K562 (cell line): ENCODE measurements at regions not wholly inside any gene's neighbourhood (a gene's known extent, or its start where the extent isn't known, plus 50 kb on each side); places are given as distances from the start of the nearest gene placed in this dataset.

ENCODE experiments used
- ATAC-seq: fragments of 200-7000 bp; cut with Tn5 transposase; 3 replicates; pipeline ENCODE4 v1.9.1; 2020; ENCODE audit warnings: moderate library complexity
- BruUV-seq: library from RNA; stranded (reverse); fragments of 400-500 nt; replicated peaks from 2 replicates; lab custom pipeline; 2021; lab: Mats Ljungman, UMichigan
- CTCF ChIA-PET: fragments of 300-600 bp; formaldehyde crosslinking; extraction: SDS; loops from one replicate; lab custom pipeline; 2021; ENCODE audit warnings: low intra/inter-chr PET ratio; lab: Yijun Ruan, JAX
- POLR2A ChIA-PET: fragments of 300-600, 350-650 bp; sonication (Branson Sonifier 250); formaldehyde crosslinking; extraction: SDS; loops from one replicate; lab custom pipeline; 2021; ENCODE audit warnings: antibody characterized with exemption, inconsistent platforms; lab: Yijun Ruan, JAX
- DNase-seq, 4 experiments: peaks; one replicate each; pipeline versions ENCODE4 v3.0.0 to v3.0.0-alpha.2; 2011 to 2018; ENCODE audit warnings: low spot score in 3 of 4, mixed read lengths in 3 of 4; ENCODE audit errors: extremely low read depth in 1 of 4
- FAIRE-seq: peaks from 2 replicates; lab custom pipeline; 2011; peaks lifted over from hg19 to GRCh38; lab: Jason Lieb, UNC
- H2AFZ ChIP-seq: 2 replicates; pipeline ENCODE4 v1.6.0; 2011; ENCODE audit warnings: low read depth, low read length, control low read depth, inconsistent platforms
- H3K27ac ChIP-seq: fragments of 200-600 bp; 3 replicates; pipeline ENCODE4 v1.8.0; 2011; ENCODE audit warnings: low read depth, mild to moderate bottlenecking, control low read depth, inconsistent platforms, low read length, moderate library complexity, mixed read lengths; ENCODE audit errors: extremely low read depth
- H3K27me3 ChIP-seq, 2 experiments: fragments of 300-600 bp in 1 of 2; 2 replicates in 1 of 2; 3 replicates in 1 of 2; pipeline versions ENCODE4 v1.6.0 to v1.8.0; 2011; ENCODE audit warnings: inconsistent platforms in 2 of 2, low read length in 2 of 2, mild to moderate bottlenecking in 1 of 2, mixed read lengths in 1 of 2, moderate library complexity in 1 of 2; ENCODE audit not compliant: control insufficient read depth in 2 of 2, insufficient read depth in 2 of 2
- H3K36me3 ChIP-seq: fragments of 300-600 bp; 3 replicates; pipeline ENCODE4 v1.8.0; 2011; ENCODE audit warnings: mild to moderate bottlenecking, low read length, inconsistent platforms; ENCODE audit not compliant: control insufficient read depth, insufficient read depth
- H3K4me1 ChIP-seq, 2 experiments: fragments of 200-600 bp in 1 of 2; replicated peaks in 1 of 2; 2 replicates in 1 of 2; 3 replicates in 1 of 2; pipeline versions ENCODE4 v1.5.1 to v1.8.0; 2011; ENCODE audit warnings: inconsistent platforms in 2 of 2, low read length in 2 of 2, mild to moderate bottlenecking in 1 of 2, mixed read lengths in 1 of 2, moderate library complexity in 1 of 2; ENCODE audit not compliant: control insufficient read depth in 2 of 2, insufficient read depth in 2 of 2
- H3K4me2 ChIP-seq: 2 replicates; pipeline ENCODE4 v1.6.1; 2011; ENCODE audit warnings: low read length, control low read depth, inconsistent platforms, mixed read lengths; ENCODE audit not compliant: insufficient read depth
- H3K4me3 ChIP-seq: fragments of 200-600 bp; sonication (generic), shearing (Covaris generic); 2 replicates; pipeline ENCODE4 v1.5.1; 2016; ENCODE audit warnings: control low read depth, inconsistent platforms
- H3K79me2 ChIP-seq: fragments of 200-600 bp; 3 replicates; pipeline ENCODE4 v1.8.0; 2011; ENCODE audit warnings: low read length, inconsistent platforms; ENCODE audit not compliant: control insufficient read depth, insufficient read depth
- H3K9ac ChIP-seq, 2 experiments: 2 replicates each; pipeline versions ENCODE4 v1.6.0 to v1.6.1; 2011; ENCODE audit warnings: low read depth in 2 of 2, low read length in 2 of 2, control low read depth in 1 of 2, inconsistent platforms in 1 of 2, mild to moderate bottlenecking in 1 of 2, mixed read lengths in 1 of 2; ENCODE audit not compliant: insufficient read depth in 1 of 2
- H3K9me1 ChIP-seq: one replicate; pipeline ENCODE4 v1.6.0; 2011; ENCODE audit warnings: inconsistent platforms, mild to moderate bottlenecking, low read length, moderate library complexity; ENCODE audit not compliant: control insufficient read depth, insufficient read depth
- H3K9me3 ChIP-seq: replicated peaks from 2 replicates; pipeline ENCODE4 v1.5.1; 2011; ENCODE audit warnings: low read depth, low read length, inconsistent platforms; ENCODE audit not compliant: control insufficient read depth, insufficient read depth
- H4K20me1 ChIP-seq: replicated peaks from 2 replicates; pipeline ENCODE4 v1.6.1; 2011; ENCODE audit warnings: low read length, inconsistent platforms, mixed read lengths; ENCODE audit not compliant: control insufficient read depth, insufficient read depth
- E2F4 ChIP-seq: sonication (generic); formaldehyde crosslinking; IDR thresholded peaks from 2 replicates; pipeline ENCODE4 v1.8.0; 2022; ENCODE audit warnings: mild to moderate bottlenecking, low read depth, missing genetic modification reagents
- ERF ChIP-seq: fragments of 450-650 bp; formaldehyde crosslinking; IDR thresholded peaks from 2 replicates; pipeline ENCODE4 v1.4.0; 2020; ENCODE audit warnings: mild to moderate bottlenecking, mixed read lengths
- FUS ChIP-seq: fragments of 200-400 bp; formaldehyde crosslinking; optimal IDR thresholded peaks from 2 replicates; pipeline ENCODE3; 2017; ENCODE audit warnings: low read depth, low read length
- HNRNPK ChIP-seq: fragments of 200-400 bp; formaldehyde crosslinking; IDR thresholded peaks from one replicate; pipeline ENCODE4 v1.6.1; 2018; ENCODE audit warnings: mild to moderate bottlenecking, low read depth, low read length; ENCODE audit not compliant: poor library complexity, severe bottlenecking
- IRF1 ChIP-seq: sonication (generic); formaldehyde crosslinking; IDR thresholded peaks from 2 replicates; pipeline ENCODE4 v1.8.0; 2022; ENCODE audit warnings: missing genetic modification reagents, mild to moderate bottlenecking, borderline replicate concordance
- KAT7 ChIP-seq: sonication (generic); formaldehyde crosslinking; IDR thresholded peaks from 2 replicates; pipeline ENCODE4 v1.8.0; 2022; ENCODE audit warnings: missing genetic modification reagents, mild to moderate bottlenecking, borderline replicate concordance
- MCM5 ChIP-seq: fragments of 450-650 bp; IDR thresholded peaks from 2 replicates; pipeline ENCODE4 v1.6.1; 2016; ENCODE audit warnings: low read depth
- RBM22 ChIP-seq: fragments of 200-400 bp; formaldehyde crosslinking; IDR thresholded peaks from 2 replicates; pipeline ENCODE4 v1.6.1; 2018; ENCODE audit warnings: low read length, low read depth; ENCODE audit not compliant: poor library complexity, severe bottlenecking
- RFX5 ChIP-seq: IDR thresholded peaks from 2 replicates; pipeline ENCODE4 v1.6.1; 2011; ENCODE audit warnings: low read depth, mild to moderate bottlenecking, improper control_type of control experiment, low read length
- ZBTB8A ChIP-seq: fragments of 450-650 bp; IDR thresholded peaks from 2 replicates; pipeline ENCODE4 v1.6.1; 2018; ENCODE audit warnings: mild to moderate bottlenecking, moderate library complexity; ENCODE audit not compliant: partially characterized antibody
- ZNF197 ChIP-seq: fragments of 200-800 bp; sonication (Bioruptor generic); IDR thresholded peaks from 2 replicates; pipeline ENCODE4 v1.6.1; 2016; ENCODE audit warnings: low read depth, missing genetic modification characterization, missing compliant biosample characterization
- ZNF655 ChIP-seq: fragments of 250-450 bp; sonication (Bioruptor Pico); IDR thresholded peaks from 2 replicates; pipeline ENCODE4 v1.5.0; 2021
- ZNF778 ChIP-seq: fragments of 450-650 bp; formaldehyde crosslinking; IDR thresholded peaks from 2 replicates; pipeline ENCODE4 v1.4.0; 2020; ENCODE audit warnings: mild to moderate bottlenecking, moderate library complexity
- WGBS: fragments of 100-300 bp; shearing (Covaris generic); methylation state at CpG from one replicate; pipeline ENCODE4 v1.1.6; 2016; ENCODE audit warnings: low coverage, mixed read lengths; ENCODE audit not compliant: insufficient coverage; ENCODE audit errors: missing lambda C conversion rate; 5-methylcytosine and 5-hydroxymethylcytosine counted together
- in situ Hi-C: fragments of 300-500 bp; cut with MboI; formaldehyde crosslinking; loops from 4 replicates; pipeline ENCODE4 v1.15.0; 2018; ENCODE audit warnings: inconsistent platforms, mixed read lengths
- intact Hi-C: fragments of 100-400 bp; cut with micrococcal nuclease; formaldehyde crosslinking; loops from 2 replicates; pipeline ENCODE4 v1.14.2; 2022

DNA sequence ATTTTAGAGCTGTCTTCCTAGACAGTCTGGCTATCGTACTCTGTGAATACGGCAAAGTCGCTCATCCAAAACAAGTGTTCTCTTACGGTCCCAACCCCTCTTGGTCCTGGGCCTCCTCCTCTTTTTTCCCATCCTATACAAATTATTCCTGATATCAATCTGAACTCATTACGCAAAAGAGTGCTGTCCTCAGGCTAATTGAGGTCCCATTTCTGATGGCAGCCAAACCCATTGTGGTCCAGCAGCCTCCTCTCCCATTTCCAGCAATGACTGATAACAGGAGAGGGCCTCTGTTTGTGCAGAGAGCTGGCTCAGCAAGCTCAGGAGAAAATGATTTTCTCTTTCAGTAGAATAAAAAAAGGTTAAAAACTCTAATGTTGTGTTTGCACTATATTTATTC lies 203.4 kb upstream of the GHITM start:
- ChIA-PET CTCF (no interaction called here), POLR2A (no interaction called here)
- Histone ChIP-seq H3K36me3 (no peaks in the 10 kb centered on the region), H4K20me1 (no peaks in the 10 kb centered on the region), H3K27ac (no peak overlapping the region), H3K4me1 (no peaks in the 10 kb centered on the region), H3K27me3 (no peaks in the 10 kb centered on the region), H3K4me2 (no peak overlapping the region), H2AFZ (no peak overlapping the region), H3K9me3 (no peaks in the 10 kb centered on the region), H3K9ac (no peak overlapping the region), H3K4me3 (no peak overlapping the region), H3K79me2 (no peaks in the 10 kb centered on the region), H3K9me1 (no peaks in the 10 kb centered on the region)
- no TSS peak for BruUV-seq
- in situ Hi-C loops (no loop called here), intact Hi-C loops (no loop called here)
- no peak for TF ChIP-seq RBM22
- TF ChIP-seq ERF (CRISPR knock-in tag): no peak
- TF ChIP-seq ZNF655 (CRISPR knock-in tag): no peak
- no peak for TF ChIP-seq HNRNPK
- TF ChIP-seq ZBTB8A: no peak
- TF ChIP-seq E2F4: no peak
- TF ChIP-seq RFX5: no peak
- no peak for TF ChIP-seq IRF1
- no peak for TF ChIP-seq ZNF197
- no peak for TF ChIP-seq FUS
- no peak for TF ChIP-seq KAT7
- no peak for TF ChIP-seq ZNF778 (CRISPR knock-in tag)
- TF ChIP-seq MCM5: no peak
- DNase-seq (no peak), ATAC-seq (no peak), FAIRE-seq (no peak)
- WGBS: 20% methylated on average over 4 of the region's 5 CpGs
